GM18507 (cell line): ENCODE measurements at regions not wholly inside any gene's neighbourhood (a gene's known extent, or its start where the extent isn't known, plus 50 kb on each side); places are given as distances from the start of the nearest gene placed in this dataset.

Source experiments
- DNase-seq: peaks from one replicate; pipeline ENCODE4 v3.0.0; 2011; ENCODE audit warnings: low read depth; ENCODE audit not compliant: insufficient read length; ENCODE audit errors: extremely low spot score
- FAIRE-seq: peaks from 2 replicates; lab custom pipeline; 2011; peaks lifted over from hg19 to GRCh38; lab: Jason Lieb, UNC

DNA sequence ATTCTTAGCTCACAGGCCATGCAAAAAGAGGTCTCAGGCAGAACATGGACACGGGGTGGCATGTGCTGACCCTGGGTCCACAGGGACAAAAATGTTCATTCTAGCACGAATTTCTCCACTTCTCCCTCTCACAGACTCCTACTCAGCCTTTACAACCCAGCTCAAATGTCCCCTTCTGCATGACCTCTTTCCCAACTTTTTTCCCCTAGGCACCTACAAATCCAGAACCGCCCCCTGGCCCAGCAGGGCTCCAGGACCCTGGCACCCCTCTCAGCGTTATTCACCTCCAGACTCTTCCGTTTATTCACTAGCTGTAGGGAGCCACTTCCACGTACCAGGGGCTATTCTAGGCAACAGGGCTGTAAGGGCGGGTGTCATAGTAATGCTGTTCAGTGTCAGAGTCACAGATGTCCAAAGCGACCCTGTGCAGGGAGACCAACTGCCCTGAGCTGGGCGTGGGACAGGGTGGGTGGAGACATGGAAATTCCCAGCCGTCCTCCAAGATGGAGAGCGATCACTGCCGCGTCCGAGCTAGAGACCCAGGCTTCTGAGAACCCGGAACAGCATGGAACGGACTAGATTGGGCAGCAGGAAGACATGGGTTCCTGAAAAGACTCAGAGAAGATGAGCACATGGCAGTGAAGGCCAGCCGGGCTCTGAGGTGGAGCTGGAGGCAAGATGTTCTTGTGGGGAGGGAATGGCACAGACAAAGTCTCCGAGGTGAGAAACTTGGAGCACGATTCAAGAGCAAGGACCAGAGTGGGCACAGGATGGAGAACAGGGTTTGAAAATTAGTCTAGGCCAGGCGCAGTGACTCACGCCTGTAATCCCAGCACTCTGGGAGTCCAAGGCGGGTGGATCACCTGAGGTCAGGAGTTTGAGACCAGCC lies 274.9 kb upstream of the RTL1 start:
- DNase-seq: no peak
- FAIRE-seq: no peak

DNA sequence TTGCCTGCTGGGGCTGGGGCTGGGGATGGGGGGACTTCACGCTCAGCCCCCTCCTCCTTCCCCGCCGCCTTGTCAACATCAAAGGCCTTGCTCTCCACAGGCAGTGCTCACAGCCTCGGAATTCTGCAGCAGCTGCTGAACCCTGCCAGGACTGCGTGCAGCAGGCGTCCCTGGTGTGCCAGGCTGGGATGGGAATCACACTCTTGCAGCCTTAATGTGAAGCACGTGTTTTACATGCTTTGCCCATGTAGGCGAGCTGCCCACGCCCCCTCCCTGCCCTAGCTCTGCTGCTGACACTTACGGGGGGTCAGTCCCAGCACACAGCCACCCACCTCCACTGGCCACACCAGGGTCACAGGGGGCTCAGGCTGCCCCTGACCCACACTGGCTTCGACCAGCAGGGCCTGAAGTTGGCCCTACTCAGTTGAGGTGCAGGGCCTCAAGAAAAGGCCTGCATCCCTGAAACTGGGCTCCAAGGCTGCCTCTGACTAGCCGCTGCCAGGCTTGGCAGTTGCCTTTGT lies 276.2 kb upstream of the RTL1 start:
- FAIRE-seq (no peak), DNase-seq (no peak)

GRCh38 chr14:101181446-101182313 lies 278.2 kb upstream of the RTL1 start:
- FAIRE-seq (no peak), DNase-seq (no peak)

DNA sequence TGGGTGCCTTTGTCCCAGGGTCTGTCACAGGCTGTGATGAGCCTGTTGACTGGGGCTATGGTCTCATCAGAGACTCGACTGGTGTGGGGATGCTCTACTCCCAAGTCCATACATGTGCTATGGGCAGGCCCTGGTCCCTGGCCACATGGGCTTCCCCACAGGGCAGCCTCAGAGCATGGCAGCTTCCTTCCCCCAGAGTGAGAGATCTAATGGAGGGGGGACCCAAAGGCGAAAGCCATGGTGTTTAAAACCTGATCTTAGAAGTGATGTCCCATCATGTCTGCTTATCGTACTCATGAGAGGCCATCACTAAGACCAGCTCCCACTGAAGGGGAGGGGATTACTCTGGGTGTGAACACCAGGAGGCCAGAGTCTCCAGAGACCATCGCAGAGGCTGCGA lies 279.0 kb upstream of the RTL1 start:
- FAIRE-seq: no peak
- no peak for DNase-seq

DNA sequence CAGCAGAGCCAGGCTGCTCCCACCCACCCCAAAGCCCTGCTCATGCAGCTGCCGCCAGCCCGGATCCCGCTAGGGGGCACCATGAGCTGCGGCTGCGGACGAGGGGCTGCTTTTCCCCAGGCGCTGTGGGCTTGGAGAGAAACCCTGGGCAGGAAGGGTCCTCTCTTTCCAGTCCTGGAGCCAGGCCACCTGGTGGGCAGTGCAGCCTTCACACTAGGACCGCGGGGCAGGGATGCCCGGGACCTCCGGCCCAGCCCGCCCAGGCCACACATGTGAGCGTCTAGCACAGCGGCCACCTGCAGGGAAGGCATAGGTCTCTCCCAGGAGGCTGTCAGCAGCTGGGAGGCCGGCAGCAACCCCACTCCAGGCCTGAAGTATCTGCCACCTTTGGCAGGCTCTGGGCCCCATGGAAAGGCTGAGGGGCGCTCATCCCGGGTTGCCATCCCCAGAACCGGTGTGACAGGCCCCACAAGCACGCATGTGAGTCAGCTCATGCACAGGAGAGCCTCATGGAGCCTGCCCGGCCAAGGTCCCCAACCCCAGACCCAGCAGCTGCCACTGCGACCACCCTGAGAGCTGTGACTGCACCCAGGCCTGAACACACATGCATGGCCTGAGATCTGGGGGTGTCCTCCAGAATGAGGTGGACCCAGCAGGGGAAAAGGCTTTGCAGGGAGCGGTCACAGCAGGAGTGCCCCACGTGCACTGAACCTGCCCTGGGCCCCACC lies 280.0 kb upstream of the RTL1 start:
- FAIRE-seq (no peak), DNase-seq (no peak)

DNA sequence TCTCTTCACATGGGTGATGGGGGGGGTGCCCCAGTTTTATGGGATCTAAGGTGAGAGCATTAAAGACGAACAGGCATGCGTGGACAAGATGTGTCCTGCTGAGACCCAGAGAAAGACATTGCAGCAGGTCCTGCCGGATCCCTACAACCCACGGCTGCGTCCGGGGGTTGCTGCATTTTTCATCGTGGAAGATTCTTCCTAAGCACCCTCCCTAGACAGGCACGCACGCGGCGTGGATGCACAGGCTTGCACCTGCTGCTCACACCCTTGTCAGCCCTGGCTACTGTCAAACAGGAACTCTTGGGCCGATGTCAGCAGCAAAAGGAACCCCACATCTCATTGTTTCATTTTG lies 280.6 kb upstream of the RTL1 start:
- no peak for FAIRE-seq

GRCh38 chr14:101184572-101184971 lies 281.1 kb upstream of the RTL1 start:
- DNase-seq: no peak
- FAIRE-seq: no peak

More for the DNA sequence above, 280.6 kb upstream of the RTL1 start:
- DNase-seq: no peak

- no peak for FAIRE-seq
- DNase-seq: no peak
These were observed 281.7 kb upstream of the RTL1 start for GRCh38 chr14:101185073-101185835.

DNA sequence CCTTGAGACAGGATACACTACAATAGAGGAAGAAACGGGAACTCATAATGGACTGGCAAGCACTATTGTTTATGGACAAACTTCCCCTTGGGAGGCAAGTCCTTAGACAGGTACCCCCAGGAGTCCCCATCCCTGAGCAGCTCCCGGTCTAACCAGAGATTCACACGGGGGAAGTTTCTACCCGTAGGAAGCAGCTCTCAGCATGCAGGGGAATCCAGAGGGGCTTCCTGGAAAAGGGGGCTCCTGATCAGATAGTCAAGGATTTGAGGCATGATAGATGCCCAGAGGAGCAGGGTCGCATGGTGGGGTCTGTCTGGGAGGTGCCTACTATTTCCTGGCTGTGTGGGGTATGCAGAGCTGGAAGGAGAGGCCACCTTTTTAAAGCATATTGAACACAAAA lies 282.4 kb upstream of the RTL1 start:
- DNase-seq: no peak

GRCh38 chr14:101186544-101186943 lies 283.0 kb upstream of the RTL1 start:
- DNase-seq: no peak
- FAIRE-seq: no peak

More for the DNA sequence above, 282.4 kb upstream of the RTL1 start:
- no peak for FAIRE-seq

- DNase-seq: no peak
- no peak for FAIRE-seq
These were observed 283.7 kb upstream of the RTL1 start for GRCh38 chr14:101186992-101187815.

DNA sequence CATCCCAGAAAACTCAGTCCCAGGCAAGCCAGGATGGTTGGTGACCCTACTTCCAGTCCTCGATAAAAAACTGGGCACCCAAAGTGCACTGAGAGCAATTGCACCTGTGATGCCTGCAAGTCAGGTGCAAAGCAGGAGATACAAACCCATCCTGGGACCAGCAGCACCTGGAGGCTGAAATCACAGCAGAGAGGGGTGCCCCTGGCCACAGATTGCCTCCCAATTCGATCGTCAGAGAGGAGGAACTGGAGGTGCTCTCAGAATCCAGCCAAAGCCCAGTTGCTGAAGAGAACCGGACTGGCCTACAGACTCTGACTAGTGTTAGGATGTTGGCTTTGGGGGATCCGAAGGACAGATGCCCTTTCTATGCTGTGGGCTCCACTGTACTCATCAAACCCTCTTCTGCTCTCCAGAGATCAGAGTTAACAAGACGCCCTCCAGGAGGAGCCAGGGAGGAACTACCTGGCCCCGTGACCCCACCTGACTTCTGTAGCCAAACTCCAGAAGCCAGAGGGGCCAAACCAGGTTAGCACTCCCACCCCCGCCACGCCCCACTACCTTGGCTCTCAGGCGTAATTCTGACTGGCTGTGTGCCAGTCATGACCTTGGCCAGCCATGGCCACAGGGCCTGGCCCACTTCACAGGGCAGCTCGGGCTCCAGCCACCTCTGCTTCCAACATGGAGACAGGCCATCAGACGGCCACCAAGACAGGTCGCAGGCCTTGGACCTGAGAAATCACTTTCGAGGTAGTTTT lies 284.5 kb upstream of the RTL1 start:
- FAIRE-seq (no peak), DNase-seq (no peak)

GRCh38 chr14:101188571-101188915 lies 285.0 kb upstream of the RTL1 start:
- no peak for FAIRE-seq
- no peak for DNase-seq

- no peak for FAIRE-seq
- no peak for DNase-seq
These were observed 285.7 kb upstream of the RTL1 start for GRCh38 chr14:101189266-101189665.

DNA sequence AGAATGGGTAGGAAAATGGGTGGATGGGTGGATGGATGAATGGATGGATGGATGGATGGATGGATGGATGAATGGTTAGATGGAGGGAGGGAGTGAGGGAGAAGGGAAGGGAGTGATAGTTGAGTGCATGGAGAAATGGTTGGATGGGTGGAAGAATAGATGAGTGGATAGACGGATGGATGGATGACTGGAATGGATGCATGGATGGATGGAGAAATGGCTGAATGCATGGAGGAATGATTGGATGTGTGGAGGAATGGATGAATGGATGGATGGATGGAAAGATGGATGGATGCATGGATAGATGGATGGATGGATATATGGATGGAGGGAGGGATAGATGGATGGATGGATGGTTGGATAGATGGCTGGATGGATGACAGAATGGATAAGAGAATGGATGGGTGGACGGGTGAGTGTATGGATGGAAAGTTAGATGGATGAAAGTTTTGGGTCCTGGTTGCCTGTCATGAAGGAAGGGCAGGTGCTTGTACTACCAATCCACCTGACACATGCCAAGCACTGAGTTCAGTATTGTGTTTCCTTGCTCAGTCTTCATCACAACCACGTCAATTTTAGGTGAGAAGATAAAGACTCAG lies 286.5 kb upstream of the RTL1 start:
- no peak for DNase-seq
- no peak for FAIRE-seq

GRCh38 chr14:101191101-101191720 lies 287.7 kb upstream of the RTL1 start:
- DNase-seq (no peak), FAIRE-seq (no peak)
